ENCODE measurements at regions not wholly inside any gene's neighbourhood (a gene's known extent, or its start where the extent isn't known, plus 50 kb on each side); places are given as distances from the start of the nearest gene placed in this dataset.

GRCh38 chr2:219995399-219995798 is 368.0 kb downstream of the SLC4A3 start:
- peak overlapping the region; percentile 21; the same call in 1 of the 2 replicates for H2AFZ ChIP-seq (ENCODE audit: low read length)
- no peaks in the 10 kb centered on the region for H3K79me2 ChIP-seq (ENCODE audit: insufficient read depth, low read length)
- no peaks in the 10 kb centered on the region for H3K4me1 ChIP-seq (ENCODE audit: insufficient read depth, low read length, poor library complexity, severe bottlenecking)
- no peaks in the 10 kb centered on the region for H3F3A ChIP-seq (ENCODE audit: low read depth)
- no peaks in the 10 kb centered on the region for H4K20me1 ChIP-seq (ENCODE audit: insufficient read depth, low read length, poor library complexity, severe bottlenecking)
- no peaks in the 10 kb centered on the region for H3K27me3 ChIP-seq (ENCODE audit: insufficient read depth, low read length, poor library complexity, severe bottlenecking)
- no peaks in the 10 kb centered on the region for H3K9me2 ChIP-seq (replicated peaks; ENCODE audit: low read depth, low read length)
- no peaks in the 10 kb centered on the region for H3K9me3 ChIP-seq (ENCODE audit: insufficient read depth, low read depth, low read length)
- H3K9ac ChIP-seq (ENCODE audit: low read depth, low read length, poor library complexity, severe bottlenecking): no peak overlapping the region
- H3K4me2 ChIP-seq (ENCODE audit: low read depth, low read length, poor library complexity, severe bottlenecking): peak overlapping the region; percentile 27
- peak overlapping the region; percentile 28 for H3K4me3 ChIP-seq (ENCODE audit: low read length, poor library complexity, severe bottlenecking)
- TF ChIP-seq EZH2phosphoT487 (IDR thresholded peaks at IDR 0.05; ENCODE audit: borderline replicate concordance) (no peak), CTCF (conservative IDR thresholded peaks at IDR 0.05; ENCODE audit: low read length) (no peak)
- no peaks in the 10 kb centered on the region for H3K36me3 ChIP-seq (ENCODE audit: insufficient read depth, low read length)

- no peaks in the 10 kb centered on the region for H3F3A ChIP-seq (ENCODE audit: low read depth)
- H3K9me3 ChIP-seq (ENCODE audit: insufficient read depth, low read depth, low read length): no peaks in the 10 kb centered on the region
These were observed 368.7 kb downstream of the SLC4A3 start for GRCh38 chr2:219995991-219996765.

DNA sequence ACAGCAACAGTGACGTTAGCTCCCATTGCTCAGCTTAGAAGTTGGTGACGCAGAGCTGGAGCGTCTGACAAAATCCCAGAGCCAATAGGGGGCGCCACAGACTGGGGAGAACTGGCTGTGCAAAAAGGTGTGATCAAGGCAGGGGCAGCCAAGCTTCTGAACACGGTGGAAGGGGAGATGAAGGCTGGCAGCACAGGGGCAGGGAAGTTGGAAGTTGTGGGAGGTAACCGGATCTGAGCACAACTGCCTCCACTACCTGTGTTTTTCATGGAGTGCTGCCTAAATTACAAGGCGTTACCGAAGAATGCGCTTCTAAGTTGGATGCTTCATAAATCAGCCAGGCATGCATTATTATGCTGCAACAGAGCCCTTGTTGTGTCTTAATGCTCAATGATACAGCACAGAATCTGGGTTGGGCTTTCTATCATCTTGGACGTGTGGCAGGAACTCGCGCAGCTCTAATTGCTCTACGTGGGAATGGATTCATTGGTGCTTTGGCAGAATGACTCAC is 370.0 kb downstream of the SLC4A3 start:
- Histone ChIP-seq H3K27me3 (ENCODE audit: insufficient read depth, low read length, poor library complexity, severe bottlenecking) (no peaks in the 10 kb centered on the region), H3F3A (ENCODE audit: low read depth) (no peaks in the 10 kb centered on the region), H3K36me3 (ENCODE audit: insufficient read depth, low read length) (no peaks in the 10 kb centered on the region), H3K9ac (ENCODE audit: low read depth, low read length, poor library complexity, severe bottlenecking) (no peak overlapping the region), H3K9me2 (replicated peaks; ENCODE audit: low read depth, low read length) (no peaks in the 10 kb centered on the region), H3K4me1 (ENCODE audit: insufficient read depth, low read length, poor library complexity, severe bottlenecking) (no peaks in the 10 kb centered on the region), H3K4me2 (ENCODE audit: low read depth, low read length, poor library complexity, severe bottlenecking) (no peak overlapping the region), H3K9me3 (ENCODE audit: insufficient read depth, low read depth, low read length) (no peaks in the 10 kb centered on the region), H2AFZ (ENCODE audit: low read length) (no peak overlapping the region), H3K4me3 (ENCODE audit: low read length, poor library complexity, severe bottlenecking) (no peak overlapping the region), H3K79me2 (ENCODE audit: insufficient read depth, low read length) (no peaks in the 10 kb centered on the region), H4K20me1 (ENCODE audit: insufficient read depth, low read length, poor library complexity, severe bottlenecking) (no peaks in the 10 kb centered on the region)
- no peak for TF ChIP-seq EZH2phosphoT487 (IDR thresholded peaks at IDR 0.05; ENCODE audit: borderline replicate concordance)
- peak; percentile 56 for TF ChIP-seq CTCF (conservative IDR thresholded peaks at IDR 0.05; ENCODE audit: low read length)

More at GRCh38 chr2:219995991-219996765, 368.7 kb downstream of the SLC4A3 start:
- Histone ChIP-seq H3K4me2 (ENCODE audit: low read depth, low read length, poor library complexity, severe bottlenecking) (peak overlapping the region; percentile 27), H3K9me2 (replicated peaks; ENCODE audit: low read depth, low read length) (no peaks in the 10 kb centered on the region), H3K4me3 (ENCODE audit: low read length, poor library complexity, severe bottlenecking) (no peak overlapping the region), H3K9ac (ENCODE audit: low read depth, low read length, poor library complexity, severe bottlenecking) (no peak overlapping the region), H3K79me2 (ENCODE audit: insufficient read depth, low read length) (no peaks in the 10 kb centered on the region), H3K36me3 (ENCODE audit: insufficient read depth, low read length) (no peaks in the 10 kb centered on the region), H3K27me3 (ENCODE audit: insufficient read depth, low read length, poor library complexity, severe bottlenecking) (no peaks in the 10 kb centered on the region), H2AFZ (ENCODE audit: low read length) (peak overlapping the region; percentile 21; the same call in 1 of the 2 replicates), H4K20me1 (ENCODE audit: insufficient read depth, low read length, poor library complexity, severe bottlenecking) (no peaks in the 10 kb centered on the region), H3K4me1 (ENCODE audit: insufficient read depth, low read length, poor library complexity, severe bottlenecking) (no peaks in the 10 kb centered on the region)
- no peak for TF ChIP-seq CTCF (conservative IDR thresholded peaks at IDR 0.05; ENCODE audit: low read length)
- TF ChIP-seq EZH2phosphoT487 (IDR thresholded peaks at IDR 0.05; ENCODE audit: borderline replicate concordance): no peak

Measured in Loucy (cell line).